ENCODE measurements at regions not wholly inside any gene's neighbourhood (a gene's known extent, or its start where the extent isn't known, plus 50 kb on each side); places are given as distances from the start of the nearest gene placed in this dataset.
A peak's percentile ranks its signal among the peaks of the same experiment; 100 is the strongest.

- Histone ChIP-seq H3K27ac (ENCODE audit: low read length) (no peak overlapping the region), H3K27me3 (ENCODE audit: control insufficient read depth, insufficient read depth) (no peaks in the 10 kb centered on the region), H3K9me3 (ENCODE audit: control insufficient read depth, low read length) (no peaks in the 10 kb centered on the region), H3K4me1 (ENCODE audit: control insufficient read depth, insufficient read depth, low read length) (peaks cover 4% of the 10 kb centered on the region), H3K4me3 (ENCODE audit: low read length) (no peak overlapping the region)
- ATAC-seq (no peak), DNase-seq (no peak)
- intact Hi-C loops (cut with DNase I) = no loop called here
- 93% methylated on average over 2 of the region's 2 CpGs for WGBS
These were observed 246.9 kb downstream of the PTTG2 start for GRCh38 chr4:38207110-38207457.

GRCh38 chr4:38209654-38210053 lies 249.5 kb downstream of the PTTG2 start:
- Histone ChIP-seq H3K4me3 (ENCODE audit: low read length) (no peak overlapping the region), H3K27me3 (ENCODE audit: control insufficient read depth, insufficient read depth) (no peaks in the 10 kb centered on the region), H3K9me3 (ENCODE audit: control insufficient read depth, low read length) (no peaks in the 10 kb centered on the region), H3K4me1 (ENCODE audit: control insufficient read depth, insufficient read depth, low read length) (peaks cover 4% of the 10 kb centered on the region), H3K27ac (ENCODE audit: low read length) (no peak overlapping the region)
- 92% methylated on average over 2 of the region's 2 CpGs for WGBS
- intact Hi-C loops (cut with DNase I) = no loop called here
- DNase-seq = no peak
- ATAC-seq = no peak

GRCh38 chr4:38210396-38211114 lies 250.4 kb downstream of the PTTG2 start:
- ATAC-seq (peak; percentile 69 to 86), DNase-seq (peak in 2 of 3 donors; percentile 56 to 59)
- Histone ChIP-seq H3K27me3 (ENCODE audit: control insufficient read depth, insufficient read depth) (no peaks in the 10 kb centered on the region), H3K9me3 (ENCODE audit: control insufficient read depth, low read length) (no peaks in the 10 kb centered on the region), H3K4me1 (ENCODE audit: control insufficient read depth, insufficient read depth, low read length) (peaks cover 4% of the 10 kb centered on the region), H3K4me3 (ENCODE audit: low read length) (no peak overlapping the region), H3K27ac (ENCODE audit: low read length) (peak overlapping the region; percentile 33)
- WGBS = 43% methylated on average over 11 of the region's 11 CpGs
- intact Hi-C loops (cut with DNase I) = no loop called here

GRCh38 chr4:38211885-38212284 lies 251.7 kb downstream of the PTTG2 start:
- Histone ChIP-seq H3K4me1 (ENCODE audit: control insufficient read depth, insufficient read depth, low read length) (peaks cover 4% of the 10 kb centered on the region), H3K27me3 (ENCODE audit: control insufficient read depth, insufficient read depth) (no peaks in the 10 kb centered on the region), H3K4me3 (ENCODE audit: low read length) (no peak overlapping the region), H3K27ac (ENCODE audit: low read length) (no peak overlapping the region), H3K9me3 (ENCODE audit: control insufficient read depth, low read length) (no peaks in the 10 kb centered on the region)
- intact Hi-C loops (cut with DNase I) = no loop called here
- no peak for ATAC-seq
- 88% methylated on average over 2 of the region's 2 CpGs for WGBS
- no peak for DNase-seq

GRCh38 chr4:38213083-38213805 lies 253.0 kb downstream of the PTTG2 start:
- no peaks in the 10 kb centered on the region for H3K9me3 ChIP-seq (ENCODE audit: control insufficient read depth, low read length)
- no peak overlapping the region for H3K4me3 ChIP-seq (ENCODE audit: low read length)
- no peaks in the 10 kb centered on the region for H3K27me3 ChIP-seq (ENCODE audit: control insufficient read depth, insufficient read depth)
- DNase-seq (no peak), ATAC-seq (no peak)
- 96% methylated on average over 2 of the region's 2 CpGs for WGBS
- H3K27ac ChIP-seq (ENCODE audit: low read length) = no peak overlapping the region
- intact Hi-C loops (cut with DNase I) = no loop called here
- peaks cover 4% of the 10 kb centered on the region for H3K4me1 ChIP-seq (ENCODE audit: control insufficient read depth, insufficient read depth, low read length)

GRCh38 chr4:38222892-38223291 lies 262.7 kb downstream of the PTTG2 start:
- no peak overlapping the region for H3K27ac ChIP-seq (ENCODE audit: low read length)
- no peaks in the 10 kb centered on the region for H3K4me1 ChIP-seq (ENCODE audit: control insufficient read depth, insufficient read depth, low read length)
- ATAC-seq (no peak), DNase-seq (no peak)
- intact Hi-C loops (cut with DNase I) = no loop called here
- H3K4me3 ChIP-seq (ENCODE audit: low read length) = no peak overlapping the region
- WGBS = 89% methylated on average over 2 of the region's 2 CpGs
- no peaks in the 10 kb centered on the region for H3K27me3 ChIP-seq (ENCODE audit: control insufficient read depth, insufficient read depth)
- no peaks in the 10 kb centered on the region for H3K9me3 ChIP-seq (ENCODE audit: control insufficient read depth, low read length)

GRCh38 chr4:38223306-38223705 lies 263.1 kb downstream of the PTTG2 start:
- Histone ChIP-seq H3K4me1 (ENCODE audit: control insufficient read depth, insufficient read depth, low read length) (no peaks in the 10 kb centered on the region), H3K4me3 (ENCODE audit: low read length) (no peak overlapping the region), H3K27ac (ENCODE audit: low read length) (no peak overlapping the region), H3K27me3 (ENCODE audit: control insufficient read depth, insufficient read depth) (no peaks in the 10 kb centered on the region), H3K9me3 (ENCODE audit: control insufficient read depth, low read length) (no peaks in the 10 kb centered on the region)
- intact Hi-C loops (cut with DNase I) = no loop called here
- ATAC-seq = peak in 1 of 2 donors; percentile 55
- 0% methylated on average over 1 of the region's 1 CpG for WGBS
- DNase-seq = no peak

- Histone ChIP-seq H3K4me3 (ENCODE audit: low read length) (no peak overlapping the region), H3K4me1 (ENCODE audit: control insufficient read depth, insufficient read depth, low read length) (no peaks in the 10 kb centered on the region), H3K9me3 (ENCODE audit: control insufficient read depth, low read length) (no peaks in the 10 kb centered on the region), H3K27me3 (ENCODE audit: control insufficient read depth, insufficient read depth) (no peaks in the 10 kb centered on the region), H3K27ac (ENCODE audit: low read length) (no peak overlapping the region)
- intact Hi-C loops (cut with DNase I) = no loop called here
- 69% methylated on average over 9 of the region's 9 CpGs for WGBS
- ATAC-seq = peak; percentile 41 to 45
- DNase-seq = no peak
These were observed 263.6 kb downstream of the PTTG2 start for GRCh38 chr4:38223782-38224236.

GRCh38 chr4:38224850-38225249 lies 264.7 kb downstream of the PTTG2 start:
- H3K27ac ChIP-seq (ENCODE audit: low read length) = no peak overlapping the region
- WGBS = 96% methylated on average over 3 of the region's 3 CpGs
- H3K4me3 ChIP-seq (ENCODE audit: low read length) = no peak overlapping the region
- H3K9me3 ChIP-seq (ENCODE audit: control insufficient read depth, low read length) = no peaks in the 10 kb centered on the region
- no peaks in the 10 kb centered on the region for H3K4me1 ChIP-seq (ENCODE audit: control insufficient read depth, insufficient read depth, low read length)
- ATAC-seq = no peak
- DNase-seq = no peak
- no peaks in the 10 kb centered on the region for H3K27me3 ChIP-seq (ENCODE audit: control insufficient read depth, insufficient read depth)
- intact Hi-C loops (cut with DNase I) = no loop called here

- WGBS = 82% methylated on average over 2 of the region's 2 CpGs
- Histone ChIP-seq H3K4me1 (ENCODE audit: control insufficient read depth, insufficient read depth, low read length) (no peaks in the 10 kb centered on the region), H3K27ac (ENCODE audit: low read length) (no peak overlapping the region), H3K27me3 (ENCODE audit: control insufficient read depth, insufficient read depth) (no peaks in the 10 kb centered on the region), H3K4me3 (ENCODE audit: low read length) (no peak overlapping the region), H3K9me3 (ENCODE audit: control insufficient read depth, low read length) (no peaks in the 10 kb centered on the region)
- DNase-seq (no peak), ATAC-seq (no peak)
- intact Hi-C loops (cut with DNase I) = no loop called here
These were observed 266.0 kb downstream of the PTTG2 start for GRCh38 chr4:38226170-38226569.

GRCh38 chr4:38230121-38230801 lies 270.1 kb downstream of the PTTG2 start:
- ATAC-seq (peak in 1 of 2 donors; percentile 48), DNase-seq (no peak)
- intact Hi-C loops (cut with DNase I) = no loop called here
- no peak overlapping the region for H3K27ac ChIP-seq (ENCODE audit: low read length)
- H3K27me3 ChIP-seq (ENCODE audit: control insufficient read depth, insufficient read depth) = no peaks in the 10 kb centered on the region
- H3K4me1 ChIP-seq (ENCODE audit: control insufficient read depth, insufficient read depth, low read length) = no peaks in the 10 kb centered on the region
- WGBS = 84% methylated on average over 10 of the region's 10 CpGs
- H3K4me3 ChIP-seq (ENCODE audit: low read length) = no peak overlapping the region
- H3K9me3 ChIP-seq (ENCODE audit: control insufficient read depth, low read length) = no peaks in the 10 kb centered on the region

Measured in right cardiac atrium (tissue), 5 donors.